K562 (cell line): ENCODE measurements at regions not wholly inside any gene's neighbourhood (a gene's known extent, or its start where the extent isn't known, plus 50 kb on each side); places are given as distances from the start of the nearest gene placed in this dataset.

Experiments
- ATAC-seq: fragments of 200-7000 bp; cut with Tn5 transposase; 3 replicates; pipeline ENCODE4 v1.9.1; 2020; ENCODE audit warnings: moderate library complexity
- BruUV-seq: library from RNA; stranded (reverse); fragments of 400-500 nt; replicated peaks from 2 replicates; lab custom pipeline; 2021; lab: Mats Ljungman, UMichigan
- CTCF ChIA-PET: fragments of 300-600 bp; formaldehyde crosslinking; extraction: SDS; loops from one replicate; lab custom pipeline; 2021; ENCODE audit warnings: low intra/inter-chr PET ratio; lab: Yijun Ruan, JAX
- POLR2A ChIA-PET: fragments of 300-600, 350-650 bp; sonication (Branson Sonifier 250); formaldehyde crosslinking; extraction: SDS; loops from one replicate; lab custom pipeline; 2021; ENCODE audit warnings: antibody characterized with exemption, inconsistent platforms; lab: Yijun Ruan, JAX
- DNase-seq, 4 experiments: peaks; one replicate each; pipeline versions ENCODE4 v3.0.0 to v3.0.0-alpha.2; 2011 to 2018; ENCODE audit warnings: low spot score in 3 of 4, mixed read lengths in 3 of 4; ENCODE audit errors: extremely low read depth in 1 of 4
- FAIRE-seq: peaks from 2 replicates; lab custom pipeline; 2011; peaks lifted over from hg19 to GRCh38; lab: Jason Lieb, UNC
- H2AFZ ChIP-seq: 2 replicates; pipeline ENCODE4 v1.6.0; 2011; ENCODE audit warnings: low read depth, low read length, control low read depth, inconsistent platforms
- H3K27ac ChIP-seq: fragments of 200-600 bp; 3 replicates; pipeline ENCODE4 v1.8.0; 2011; ENCODE audit warnings: low read depth, mild to moderate bottlenecking, control low read depth, inconsistent platforms, low read length, moderate library complexity, mixed read lengths; ENCODE audit errors: extremely low read depth
- H3K27me3 ChIP-seq, 2 experiments: fragments of 300-600 bp in 1 of 2; 2 replicates in 1 of 2; 3 replicates in 1 of 2; pipeline versions ENCODE4 v1.6.0 to v1.8.0; 2011; ENCODE audit warnings: inconsistent platforms in 2 of 2, low read length in 2 of 2, mild to moderate bottlenecking in 1 of 2, mixed read lengths in 1 of 2, moderate library complexity in 1 of 2; ENCODE audit not compliant: control insufficient read depth in 2 of 2, insufficient read depth in 2 of 2
- H3K36me3 ChIP-seq: fragments of 300-600 bp; 3 replicates; pipeline ENCODE4 v1.8.0; 2011; ENCODE audit warnings: mild to moderate bottlenecking, low read length, inconsistent platforms; ENCODE audit not compliant: control insufficient read depth, insufficient read depth
- H3K4me1 ChIP-seq, 2 experiments: fragments of 200-600 bp in 1 of 2; replicated peaks in 1 of 2; 2 replicates in 1 of 2; 3 replicates in 1 of 2; pipeline versions ENCODE4 v1.5.1 to v1.8.0; 2011; ENCODE audit warnings: inconsistent platforms in 2 of 2, low read length in 2 of 2, mild to moderate bottlenecking in 1 of 2, mixed read lengths in 1 of 2, moderate library complexity in 1 of 2; ENCODE audit not compliant: control insufficient read depth in 2 of 2, insufficient read depth in 2 of 2
- H3K4me2 ChIP-seq: 2 replicates; pipeline ENCODE4 v1.6.1; 2011; ENCODE audit warnings: low read length, control low read depth, inconsistent platforms, mixed read lengths; ENCODE audit not compliant: insufficient read depth
- H3K4me3 ChIP-seq: fragments of 200-600 bp; sonication (generic), shearing (Covaris generic); 2 replicates; pipeline ENCODE4 v1.5.1; 2016; ENCODE audit warnings: control low read depth, inconsistent platforms
- H3K79me2 ChIP-seq: fragments of 200-600 bp; 3 replicates; pipeline ENCODE4 v1.8.0; 2011; ENCODE audit warnings: low read length, inconsistent platforms; ENCODE audit not compliant: control insufficient read depth, insufficient read depth
- H3K9ac ChIP-seq, 2 experiments: 2 replicates each; pipeline versions ENCODE4 v1.6.0 to v1.6.1; 2011; ENCODE audit warnings: low read depth in 2 of 2, low read length in 2 of 2, control low read depth in 1 of 2, inconsistent platforms in 1 of 2, mild to moderate bottlenecking in 1 of 2, mixed read lengths in 1 of 2; ENCODE audit not compliant: insufficient read depth in 1 of 2
- H3K9me1 ChIP-seq: one replicate; pipeline ENCODE4 v1.6.0; 2011; ENCODE audit warnings: inconsistent platforms, mild to moderate bottlenecking, low read length, moderate library complexity; ENCODE audit not compliant: control insufficient read depth, insufficient read depth
- H3K9me3 ChIP-seq: replicated peaks from 2 replicates; pipeline ENCODE4 v1.5.1; 2011; ENCODE audit warnings: low read depth, low read length, inconsistent platforms; ENCODE audit not compliant: control insufficient read depth, insufficient read depth
- H4K20me1 ChIP-seq: replicated peaks from 2 replicates; pipeline ENCODE4 v1.6.1; 2011; ENCODE audit warnings: low read length, inconsistent platforms, mixed read lengths; ENCODE audit not compliant: control insufficient read depth, insufficient read depth
- ARNT ChIP-seq, 2 experiments: fragments of 450-650 bp; IDR thresholded peaks; 2 replicates each; pipeline ENCODE4 v1.6.1; 2016; ENCODE audit warnings: mild to moderate bottlenecking in 1 of 2
- NCOA1 ChIP-seq: fragments of 450-650 bp; IDR thresholded peaks from 2 replicates; pipeline ENCODE4 v1.6.1; 2016; ENCODE audit warnings: low read depth
- PHB2 ChIP-seq: fragments of 450-650 bp; IDR thresholded peaks from 2 replicates; pipeline ENCODE4 v1.6.1; 2017; ENCODE audit warnings: low read depth
- RCOR1 ChIP-seq, 2 experiments: IDR thresholded peaks; 2 replicates each; pipeline ENCODE4 v1.6.1; 2012; ENCODE audit warnings: low read depth in 2 of 2, low read length in 2 of 2, borderline replicate concordance in 1 of 2, improper control_type of control experiment in 1 of 2
- SMARCB1 ChIP-seq: IDR thresholded peaks from 2 replicates; pipeline ENCODE4 v1.6.1; 2011; ENCODE audit warnings: improper control_type of control experiment, low read depth; ENCODE audit not compliant: insufficient read length
- WGBS: fragments of 100-300 bp; shearing (Covaris generic); methylation state at CpG from one replicate; pipeline ENCODE4 v1.1.6; 2016; ENCODE audit warnings: low coverage, mixed read lengths; ENCODE audit not compliant: insufficient coverage; ENCODE audit errors: missing lambda C conversion rate; 5-methylcytosine and 5-hydroxymethylcytosine counted together
- in situ Hi-C: fragments of 300-500 bp; cut with MboI; formaldehyde crosslinking; loops from 4 replicates; pipeline ENCODE4 v1.15.0; 2018; ENCODE audit warnings: inconsistent platforms, mixed read lengths
- intact Hi-C: fragments of 100-400 bp; cut with micrococcal nuclease; formaldehyde crosslinking; loops from 2 replicates; pipeline ENCODE4 v1.14.2; 2022
- TF ChIP-seq, protein P1 (sequence below): fragments of 200-800 bp; sonication (Bioruptor generic); IDR thresholded peaks from 2 replicates; pipeline ENCODE4 v1.6.1; 2016; ENCODE audit warnings: missing genetic modification characterization, missing compliant biosample characterization
- TF ChIP-seq, protein P2 (sequence below): fragments of 200-600 bp; sonication (generic); IDR thresholded peaks from one replicate; pipeline ENCODE4 v1.6.1; 2012; ENCODE audit warnings: mild to moderate bottlenecking, low read depth, low read length, inconsistent platforms

DNA sequence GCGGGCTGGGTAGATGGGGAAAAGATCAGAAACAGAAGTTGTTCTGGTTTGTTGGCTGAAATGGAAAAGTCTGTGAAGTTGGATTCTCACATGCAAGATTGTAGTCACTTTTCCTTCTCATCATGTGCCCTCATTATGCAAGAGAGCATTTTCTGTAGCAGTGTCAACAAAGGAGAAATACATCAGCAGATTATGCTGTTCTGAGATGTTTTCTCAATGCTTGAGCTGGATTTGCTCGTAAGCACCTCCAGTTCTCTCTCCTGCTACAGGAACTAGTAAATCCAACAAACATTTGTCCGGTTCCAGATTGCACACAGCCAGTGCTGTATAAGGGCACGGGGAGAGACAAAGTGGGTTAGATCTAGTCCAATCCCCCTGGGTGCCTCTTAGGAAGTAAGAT is 90.0 kb downstream of the GATA3 start:
- in situ Hi-C loops: no loop called here
- no peaks in the 10 kb centered on the region for H3K4me1 ChIP-seq
- no peaks in the 10 kb centered on the region for H3K36me3 ChIP-seq
- intact Hi-C loops: no loop called here
- CTCF ChIA-PET: no interaction called here
- H3K9me1 ChIP-seq: no peaks in the 10 kb centered on the region
- peaks cover 0 to 9% of the 10 kb centered on the region in 2 experiments; a peak in 1 of 5 replicates for H3K27me3 ChIP-seq
- H3K9ac ChIP-seq: no peak overlapping the region
- H2AFZ ChIP-seq: no peak overlapping the region
- no peak overlapping the region for H3K4me2 ChIP-seq
- WGBS: 1% methylated on average over 4 of the region's 4 CpGs
- no peak for DNase-seq
- H3K9me3 ChIP-seq: no peaks in the 10 kb centered on the region
- FAIRE-seq: no peak
- H3K79me2 ChIP-seq: no peaks in the 10 kb centered on the region
- H4K20me1 ChIP-seq: no peaks in the 10 kb centered on the region
- POLR2A ChIA-PET: no interaction called here
- H3K27ac ChIP-seq: no peak overlapping the region
- H3K4me3 ChIP-seq: no peak overlapping the region
- BruUV-seq: no TSS peak
- ATAC-seq: no peak
- no peak for TF ChIP-seq ARNT (IDR thresholded peaks at IDR 0.05)
- TF ChIP-seq, protein P1, sequence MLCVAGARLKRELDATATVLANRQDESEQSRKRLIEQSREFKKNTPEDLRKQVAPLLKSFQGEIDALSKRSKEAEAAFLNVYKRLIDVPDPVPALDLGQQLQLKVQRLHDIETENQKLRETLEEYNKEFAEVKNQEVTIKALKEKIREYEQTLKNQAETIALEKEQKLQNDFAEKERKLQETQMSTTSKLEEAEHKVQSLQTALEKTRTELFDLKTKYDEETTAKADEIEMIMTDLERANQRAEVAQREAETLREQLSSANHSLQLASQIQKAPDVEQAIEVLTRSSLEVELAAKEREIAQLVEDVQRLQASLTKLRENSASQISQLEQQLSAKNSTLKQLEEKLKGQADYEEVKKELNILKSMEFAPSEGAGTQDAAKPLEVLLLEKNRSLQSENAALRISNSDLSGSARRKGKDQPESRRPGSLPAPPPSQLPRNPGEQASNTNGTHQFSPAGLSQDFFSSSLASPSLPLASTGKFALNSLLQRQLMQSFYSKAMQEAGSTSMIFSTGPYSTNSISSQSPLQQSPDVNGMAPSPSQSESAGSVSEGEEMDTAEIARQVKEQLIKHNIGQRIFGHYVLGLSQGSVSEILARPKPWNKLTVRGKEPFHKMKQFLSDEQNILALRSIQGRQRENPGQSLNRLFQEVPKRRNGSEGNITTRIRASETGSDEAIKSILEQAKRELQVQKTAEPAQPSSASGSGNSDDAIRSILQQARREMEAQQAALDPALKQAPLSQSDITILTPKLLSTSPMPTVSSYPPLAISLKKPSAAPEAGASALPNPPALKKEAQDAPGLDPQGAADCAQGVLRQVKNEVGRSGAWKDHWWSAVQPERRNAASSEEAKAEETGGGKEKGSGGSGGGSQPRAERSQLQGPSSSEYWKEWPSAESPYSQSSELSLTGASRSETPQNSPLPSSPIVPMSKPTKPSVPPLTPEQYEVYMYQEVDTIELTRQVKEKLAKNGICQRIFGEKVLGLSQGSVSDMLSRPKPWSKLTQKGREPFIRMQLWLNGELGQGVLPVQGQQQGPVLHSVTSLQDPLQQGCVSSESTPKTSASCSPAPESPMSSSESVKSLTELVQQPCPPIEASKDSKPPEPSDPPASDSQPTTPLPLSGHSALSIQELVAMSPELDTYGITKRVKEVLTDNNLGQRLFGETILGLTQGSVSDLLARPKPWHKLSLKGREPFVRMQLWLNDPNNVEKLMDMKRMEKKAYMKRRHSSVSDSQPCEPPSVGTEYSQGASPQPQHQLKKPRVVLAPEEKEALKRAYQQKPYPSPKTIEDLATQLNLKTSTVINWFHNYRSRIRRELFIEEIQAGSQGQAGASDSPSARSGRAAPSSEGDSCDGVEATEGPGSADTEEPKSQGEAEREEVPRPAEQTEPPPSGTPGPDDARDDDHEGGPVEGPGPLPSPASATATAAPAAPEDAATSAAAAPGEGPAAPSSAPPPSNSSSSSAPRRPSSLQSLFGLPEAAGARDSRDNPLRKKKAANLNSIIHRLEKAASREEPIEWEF: no peak
- TF ChIP-seq SMARCB1: no peak
- no peak for TF ChIP-seq RCOR1 (IDR thresholded peaks at IDR 0.05; ENCODE audit: borderline replicate concordance in 1 of 2, low read depth in 2 of 2, low read length in 2 of 2)
- TF ChIP-seq NCOA1: no peak
- no peak for TF ChIP-seq PHB2
- TF ChIP-seq, protein P2, sequence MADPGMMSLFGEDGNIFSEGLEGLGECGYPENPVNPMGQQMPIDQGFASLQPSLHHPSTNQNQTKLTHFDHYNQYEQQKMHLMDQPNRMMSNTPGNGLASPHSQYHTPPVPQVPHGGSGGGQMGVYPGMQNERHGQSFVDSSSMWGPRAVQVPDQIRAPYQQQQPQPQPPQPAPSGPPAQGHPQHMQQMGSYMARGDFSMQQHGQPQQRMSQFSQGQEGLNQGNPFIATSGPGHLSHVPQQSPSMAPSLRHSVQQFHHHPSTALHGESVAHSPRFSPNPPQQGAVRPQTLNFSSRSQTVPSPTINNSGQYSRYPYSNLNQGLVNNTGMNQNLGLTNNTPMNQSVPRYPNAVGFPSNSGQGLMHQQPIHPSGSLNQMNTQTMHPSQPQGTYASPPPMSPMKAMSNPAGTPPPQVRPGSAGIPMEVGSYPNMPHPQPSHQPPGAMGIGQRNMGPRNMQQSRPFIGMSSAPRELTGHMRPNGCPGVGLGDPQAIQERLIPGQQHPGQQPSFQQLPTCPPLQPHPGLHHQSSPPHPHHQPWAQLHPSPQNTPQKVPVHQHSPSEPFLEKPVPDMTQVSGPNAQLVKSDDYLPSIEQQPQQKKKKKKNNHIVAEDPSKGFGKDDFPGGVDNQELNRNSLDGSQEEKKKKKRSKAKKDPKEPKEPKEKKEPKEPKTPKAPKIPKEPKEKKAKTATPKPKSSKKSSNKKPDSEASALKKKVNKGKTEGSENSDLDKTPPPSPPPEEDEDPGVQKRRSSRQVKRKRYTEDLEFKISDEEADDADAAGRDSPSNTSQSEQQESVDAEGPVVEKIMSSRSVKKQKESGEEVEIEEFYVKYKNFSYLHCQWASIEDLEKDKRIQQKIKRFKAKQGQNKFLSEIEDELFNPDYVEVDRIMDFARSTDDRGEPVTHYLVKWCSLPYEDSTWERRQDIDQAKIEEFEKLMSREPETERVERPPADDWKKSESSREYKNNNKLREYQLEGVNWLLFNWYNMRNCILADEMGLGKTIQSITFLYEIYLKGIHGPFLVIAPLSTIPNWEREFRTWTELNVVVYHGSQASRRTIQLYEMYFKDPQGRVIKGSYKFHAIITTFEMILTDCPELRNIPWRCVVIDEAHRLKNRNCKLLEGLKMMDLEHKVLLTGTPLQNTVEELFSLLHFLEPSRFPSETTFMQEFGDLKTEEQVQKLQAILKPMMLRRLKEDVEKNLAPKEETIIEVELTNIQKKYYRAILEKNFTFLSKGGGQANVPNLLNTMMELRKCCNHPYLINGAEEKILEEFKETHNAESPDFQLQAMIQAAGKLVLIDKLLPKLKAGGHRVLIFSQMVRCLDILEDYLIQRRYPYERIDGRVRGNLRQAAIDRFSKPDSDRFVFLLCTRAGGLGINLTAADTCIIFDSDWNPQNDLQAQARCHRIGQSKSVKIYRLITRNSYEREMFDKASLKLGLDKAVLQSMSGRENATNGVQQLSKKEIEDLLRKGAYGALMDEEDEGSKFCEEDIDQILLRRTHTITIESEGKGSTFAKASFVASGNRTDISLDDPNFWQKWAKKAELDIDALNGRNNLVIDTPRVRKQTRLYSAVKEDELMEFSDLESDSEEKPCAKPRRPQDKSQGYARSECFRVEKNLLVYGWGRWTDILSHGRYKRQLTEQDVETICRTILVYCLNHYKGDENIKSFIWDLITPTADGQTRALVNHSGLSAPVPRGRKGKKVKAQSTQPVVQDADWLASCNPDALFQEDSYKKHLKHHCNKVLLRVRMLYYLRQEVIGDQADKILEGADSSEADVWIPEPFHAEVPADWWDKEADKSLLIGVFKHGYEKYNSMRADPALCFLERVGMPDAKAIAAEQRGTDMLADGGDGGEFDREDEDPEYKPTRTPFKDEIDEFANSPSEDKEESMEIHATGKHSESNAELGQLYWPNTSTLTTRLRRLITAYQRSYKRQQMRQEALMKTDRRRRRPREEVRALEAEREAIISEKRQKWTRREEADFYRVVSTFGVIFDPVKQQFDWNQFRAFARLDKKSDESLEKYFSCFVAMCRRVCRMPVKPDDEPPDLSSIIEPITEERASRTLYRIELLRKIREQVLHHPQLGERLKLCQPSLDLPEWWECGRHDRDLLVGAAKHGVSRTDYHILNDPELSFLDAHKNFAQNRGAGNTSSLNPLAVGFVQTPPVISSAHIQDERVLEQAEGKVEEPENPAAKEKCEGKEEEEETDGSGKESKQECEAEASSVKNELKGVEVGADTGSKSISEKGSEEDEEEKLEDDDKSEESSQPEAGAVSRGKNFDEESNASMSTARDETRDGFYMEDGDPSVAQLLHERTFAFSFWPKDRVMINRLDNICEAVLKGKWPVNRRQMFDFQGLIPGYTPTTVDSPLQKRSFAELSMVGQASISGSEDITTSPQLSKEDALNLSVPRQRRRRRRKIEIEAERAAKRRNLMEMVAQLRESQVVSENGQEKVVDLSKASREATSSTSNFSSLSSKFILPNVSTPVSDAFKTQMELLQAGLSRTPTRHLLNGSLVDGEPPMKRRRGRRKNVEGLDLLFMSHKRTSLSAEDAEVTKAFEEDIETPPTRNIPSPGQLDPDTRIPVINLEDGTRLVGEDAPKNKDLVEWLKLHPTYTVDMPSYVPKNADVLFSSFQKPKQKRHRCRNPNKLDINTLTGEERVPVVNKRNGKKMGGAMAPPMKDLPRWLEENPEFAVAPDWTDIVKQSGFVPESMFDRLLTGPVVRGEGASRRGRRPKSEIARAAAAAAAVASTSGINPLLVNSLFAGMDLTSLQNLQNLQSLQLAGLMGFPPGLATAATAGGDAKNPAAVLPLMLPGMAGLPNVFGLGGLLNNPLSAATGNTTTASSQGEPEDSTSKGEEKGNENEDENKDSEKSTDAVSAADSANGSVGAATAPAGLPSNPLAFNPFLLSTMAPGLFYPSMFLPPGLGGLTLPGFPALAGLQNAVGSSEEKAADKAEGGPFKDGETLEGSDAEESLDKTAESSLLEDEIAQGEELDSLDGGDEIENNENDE: no peak
